ENCODE measurements at regions not wholly inside any gene's neighbourhood (a gene's known extent, or its start where the extent isn't known, plus 50 kb on each side); places are given as distances from the start of the nearest gene placed in this dataset.

GRCh38 chr12:125678589-125678993 is 613.4 kb downstream of the AACS start:
- no peak for ATAC-seq
- intact Hi-C loops (cut with micrococcal nuclease), result no loop called here
- no peak for DNase-seq

GRCh38 chr12:125683748-125684381 is 618.6 kb downstream of the AACS start:
- ATAC-seq, result no peak
- DNase-seq, result peak; percentile 36
- intact Hi-C loops (cut with micrococcal nuclease), result no loop called here

GRCh38 chr12:125684968-125685790 is 619.9 kb downstream of the AACS start:
- intact Hi-C loops (cut with micrococcal nuclease), result no loop called here
- DNase-seq (no peak), ATAC-seq (no peak)

GRCh38 chr12:125685915-125686314 is 620.7 kb downstream of the AACS start:
- intact Hi-C loops (cut with micrococcal nuclease), result no loop called here
- no peak for DNase-seq
- no peak for ATAC-seq

- intact Hi-C loops (cut with micrococcal nuclease), result no loop called here
- ATAC-seq (no peak), DNase-seq (no peak)
Observed at GRCh38 chr12:125687403-125687802, 622.2 kb downstream of the AACS start.

GRCh38 chr12:125687820-125688219 is 622.6 kb downstream of the AACS start:
- ATAC-seq, result no peak
- no peak for DNase-seq
- intact Hi-C loops (cut with micrococcal nuclease), result no loop called here

- intact Hi-C loops (cut with micrococcal nuclease), result no loop called here
- ATAC-seq (no peak), DNase-seq (no peak)
Observed at GRCh38 chr12:125688223-125688622, 623.0 kb downstream of the AACS start.

GRCh38 chr12:125688881-125689280 is 623.6 kb downstream of the AACS start:
- DNase-seq (no peak), ATAC-seq (no peak)
- intact Hi-C loops (cut with micrococcal nuclease), result no loop called here

GRCh38 chr12:125689576-125690410 is 624.6 kb downstream of the AACS start:
- no peak for ATAC-seq
- DNase-seq, result no peak
- intact Hi-C loops (cut with micrococcal nuclease), result no loop called here

- DNase-seq (no peak), ATAC-seq (no peak)
- intact Hi-C loops (cut with micrococcal nuclease), result no loop called here
Observed at GRCh38 chr12:125690841-125691240, 625.6 kb downstream of the AACS start.

- ATAC-seq (no peak), DNase-seq (no peak)
- intact Hi-C loops (cut with micrococcal nuclease), result no loop called here
Observed at GRCh38 chr12:125696054-125696453, 630.8 kb downstream of the AACS start.

- no peak for ATAC-seq
- no peak for DNase-seq
- intact Hi-C loops (cut with micrococcal nuclease), result no loop called here
Observed at GRCh38 chr12:125704803-125705202, 639.6 kb downstream of the AACS start.

- ATAC-seq (no peak), DNase-seq (no peak)
- intact Hi-C loops (cut with micrococcal nuclease), result no loop called here
Observed at GRCh38 chr12:125720961-125721360, 655.7 kb downstream of the AACS start.

- ATAC-seq, result no peak
Observed at GRCh38 chr12:125734137-125734536, 668.9 kb downstream of the AACS start.

GRCh38 chr12:125738211-125738610 is 673.0 kb downstream of the AACS start:
- DNase-seq, result no peak
- ATAC-seq, result no peak

More at GRCh38 chr12:125734137-125734536, 668.9 kb downstream of the AACS start:
- DNase-seq, result no peak
- intact Hi-C loops (cut with micrococcal nuclease), result no loop called here

GRCh38 chr12:125742413-125742812 is 677.2 kb downstream of the AACS start:
- DNase-seq (no peak), ATAC-seq (no peak)
- intact Hi-C loops (cut with micrococcal nuclease), result no loop called here

More at GRCh38 chr12:125738211-125738610, 673.0 kb downstream of the AACS start:
- intact Hi-C loops (cut with micrococcal nuclease), result no loop called here

- no peak for ATAC-seq
- intact Hi-C loops (cut with micrococcal nuclease), result no loop called here
- no peak for DNase-seq
Observed at GRCh38 chr12:125744201-125744600, 679.0 kb downstream of the AACS start.

- intact Hi-C loops (cut with micrococcal nuclease), result no loop called here
- ATAC-seq (peak; percentile 44), DNase-seq (no peak)
Observed at GRCh38 chr12:125755512-125755911, 690.3 kb downstream of the AACS start.

GRCh38 chr12:125766091-125766490 is 700.9 kb downstream of the AACS start:
- ATAC-seq (no peak), DNase-seq (no peak)
- intact Hi-C loops (cut with micrococcal nuclease), result no loop called here

GRCh38 chr12:125772403-125772802 is 707.2 kb downstream of the AACS start:
- ATAC-seq, result no peak
- no peak for DNase-seq
- intact Hi-C loops (cut with micrococcal nuclease), result no loop called here
